GM20000 (cell line): ENCODE measurements at regions not wholly inside any gene's neighbourhood (a gene's known extent, or its start where the extent isn't known, plus 50 kb on each side); places are given as distances from the start of the nearest gene placed in this dataset.
"Not testable (repeated sequence)": the region's sequence is repeated elsewhere in the genome, so short reads cannot be mapped to it uniquely, and the experiment has no call there.

Experiments
- DNase-seq: peaks from one replicate; pipeline ENCODE4 v3.0.0; 2012; ENCODE audit warnings: low spot score
- CTCF ChIP-seq: IDR thresholded peaks from 2 replicates; pipeline ENCODE4 v1.5.1; 2012; ENCODE audit warnings: mild to moderate bottlenecking, control low read depth; ENCODE audit errors: extremely low read depth, missing control alignments

GRCh38 chr1:30101016-30101415 is 622.4 kb downstream of the MATN1 start:
- TF ChIP-seq CTCF: no peak
- DNase-seq: no peak

GRCh38 chr1:30100524-30100862 is 622.9 kb downstream of the MATN1 start:
- no peak for DNase-seq
- no peak for TF ChIP-seq CTCF

GRCh38 chr1:30099587-30100523 is 623.5 kb downstream of the MATN1 start:
- no peak for TF ChIP-seq CTCF
- DNase-seq: no peak

- not testable (repeated sequence) for DNase-seq
These were observed 625.5 kb downstream of the MATN1 start for GRCh38 chr1:30097851-30098250.

GRCh38 chr1:30095451-30096025 is 627.8 kb downstream of the MATN1 start:
- no peak for DNase-seq
- no peak for TF ChIP-seq CTCF

- no peak for DNase-seq
- no peak for TF ChIP-seq CTCF
These were observed 628.3 kb downstream of the MATN1 start for GRCh38 chr1:30095051-30095450.

GRCh38 chr1:30092051-30092858 is 631.1 kb downstream of the MATN1 start:
- no peak for TF ChIP-seq CTCF
- DNase-seq: no peak
